Endothelial cell of umbilical vein (primary cell): ENCODE measurements at regions not wholly inside any gene's neighbourhood (a gene's known extent, or its start where the extent isn't known, plus 50 kb on each side); places are given as distances from the start of the nearest gene placed in this dataset.

Experiments
- BruUV-seq: library from RNA; stranded (reverse); fragments of 400-500 nt; replicated peaks from 2 replicates; lab custom pipeline; 2021; lab: Mats Ljungman, UMichigan
- CTCF ChIA-PET: fragments of 300-600, 350-600 bp; sonication (Branson Sonifier 250); formaldehyde crosslinking; loops from one replicate; lab custom pipeline; 2021; ENCODE audit warnings: antibody characterized with exemption, inconsistent platforms; lab: Charles Lee
- POLR2A ChIA-PET: fragments of 300-600, 350-600 bp; sonication (Branson Sonifier 250); formaldehyde crosslinking; loops from one replicate; lab custom pipeline; 2021; ENCODE audit warnings: antibody characterized with exemption, inconsistent platforms; lab: Charles Lee
- DNase-seq: peaks from one replicate; pipeline ENCODE4 v3.0.0-alpha.2; 2011; ENCODE audit warnings: low read depth, low spot score
- FAIRE-seq: peaks from 2 replicates; lab custom pipeline; 2011; peaks lifted over from hg19 to GRCh38; lab: Jason Lieb, UNC
- H2AFZ ChIP-seq: 2 replicates; pipeline ENCODE4 v1.6.0; 2012; ENCODE audit warnings: low read depth, low read length, control low read depth, inconsistent platforms
- H3K27ac ChIP-seq: 2 replicates; pipeline ENCODE4 v1.5.1; 2011; ENCODE audit warnings: low read depth, mild to moderate bottlenecking, control low read depth, low read length, moderate library complexity; ENCODE audit not compliant: insufficient read depth
- H3K27me3 ChIP-seq, 2 experiments: 2 replicates each; pipeline versions ENCODE4 v1.6.0 to v1.6.1; 2011; ENCODE audit warnings: low read length in 2 of 2, mixed read lengths in 1 of 2; ENCODE audit not compliant: control insufficient read depth in 2 of 2, insufficient read depth in 2 of 2
- H3K36me3 ChIP-seq, 2 experiments: 2 replicates in 1 of 2; 3 replicates in 1 of 2; pipeline ENCODE4 v1.5.1; 2011; ENCODE audit warnings: low read length in 2 of 2, mild to moderate bottlenecking in 1 of 2, moderate library complexity in 1 of 2; ENCODE audit not compliant: control insufficient read depth in 2 of 2, insufficient read depth in 2 of 2; ENCODE audit errors: extremely low read depth in 1 of 2
- H3K4me1 ChIP-seq: 3 replicates; pipeline ENCODE4 v1.5.1; 2011; ENCODE audit warnings: mild to moderate bottlenecking, low read length; ENCODE audit not compliant: control insufficient read depth, insufficient read depth; ENCODE audit errors: extremely low read depth
- H3K4me2 ChIP-seq: 2 replicates; pipeline ENCODE4 v1.6.1; 2011; ENCODE audit warnings: low read length, control low read depth, mixed read lengths; ENCODE audit not compliant: insufficient read depth
- H3K4me3 ChIP-seq, 3 experiments: fragments of 200-600 bp in 1 of 3; sonication (generic), shearing (Covaris generic) in 1 of 3; replicated peaks in 1 of 3; 2 replicates each; pipeline ENCODE4 v1.5.1; 2011 to 2016; ENCODE audit warnings: control low read depth in 3 of 3, low read length in 3 of 3, mild to moderate bottlenecking in 2 of 3, inconsistent platforms in 1 of 3, low read depth in 1 of 3, moderate library complexity in 1 of 3; ENCODE audit not compliant: insufficient read depth in 1 of 3
- H3K79me2 ChIP-seq: 2 replicates; pipeline ENCODE4 v1.6.0; 2012; ENCODE audit warnings: low read length, inconsistent platforms; ENCODE audit not compliant: control insufficient read depth, insufficient read depth
- H3K9ac ChIP-seq: replicated peaks from 2 replicates; pipeline ENCODE3; 2011; ENCODE audit warnings: low read length, control low read depth; ENCODE audit not compliant: insufficient read depth; ENCODE audit errors: extremely low read depth
- H3K9me1 ChIP-seq: replicated peaks from 3 replicates; pipeline ENCODE4 v1.6.0; 2011; ENCODE audit warnings: mild to moderate bottlenecking, low read length; ENCODE audit not compliant: control insufficient read depth, insufficient read depth; ENCODE audit errors: extremely low read depth
- H3K9me3 ChIP-seq: replicated peaks from 2 replicates; pipeline ENCODE4 v1.5.1; 2012; ENCODE audit warnings: low read length, inconsistent platforms; ENCODE audit not compliant: control insufficient read depth, insufficient read depth
- H4K20me1 ChIP-seq: replicated peaks from 2 replicates; pipeline ENCODE3; 2011; ENCODE audit warnings: mild to moderate bottlenecking, low read length; ENCODE audit not compliant: control insufficient read depth, insufficient read depth; ENCODE audit errors: extremely low read depth
- EZH2 ChIP-seq: IDR thresholded peaks from 2 replicates; pipeline ENCODE4 v1.6.1; 2012; ENCODE audit warnings: borderline replicate concordance, low read depth, mild to moderate bottlenecking, moderate library complexity, low read length, inconsistent platforms; ENCODE audit not compliant: severe bottlenecking
- FOS ChIP-seq: IDR thresholded peaks from 2 replicates; pipeline ENCODE4 v1.6.1; 2011; ENCODE audit warnings: mild to moderate bottlenecking, low read length, moderate library complexity, borderline replicate concordance; ENCODE audit not compliant: insufficient read depth
- GATA2 ChIP-seq: IDR thresholded peaks from 2 replicates; pipeline ENCODE4 v1.7.0; 2011; ENCODE audit warnings: low read depth, mild to moderate bottlenecking, moderate library complexity, mixed read lengths, low read length; ENCODE audit not compliant: insufficient read length, insufficient read depth
- JUN ChIP-seq: IDR thresholded peaks from 2 replicates; pipeline ENCODE4 v1.6.1; 2011; ENCODE audit warnings: borderline replicate concordance, low read depth; ENCODE audit not compliant: insufficient read length, insufficient read depth
- MYC ChIP-seq: IDR thresholded peaks from one replicate; pipeline ENCODE4 v1.6.1; 2011; ENCODE audit warnings: mild to moderate bottlenecking, low read depth, low read length
- POLR2A ChIP-seq: IDR thresholded peaks from 2 replicates; pipeline ENCODE4 v1.6.1; 2012; ENCODE audit warnings: low read depth, mild to moderate bottlenecking, control low read depth, low read length
- POLR2AphosphoS5 ChIP-seq: IDR thresholded peaks from 2 replicates; pipeline ENCODE4 v1.6.1; 2012; ENCODE audit warnings: low read depth, mild to moderate bottlenecking, control low read depth, low read length, moderate library complexity; ENCODE audit not compliant: insufficient read depth
- dilution Hi-C: fragments of 300-500 bp; cut with MboI; formaldehyde crosslinking; loops from one replicate; pipeline ENCODE4 v1.15.0; 2019; ENCODE audit warnings: low sequenced_read_pairs; ENCODE audit not compliant: extremely low pct_ligation_motif_present
- intact Hi-C: fragments of 100-400 bp; cut with micrococcal nuclease; formaldehyde crosslinking; loops from one replicate; pipeline ENCODE4 v1.10.0; 2022
- TF ChIP-seq, protein P1 (sequence below): IDR thresholded peaks from 2 replicates; pipeline ENCODE4 v1.6.1; 2011; ENCODE audit not compliant: insufficient read depth, insufficient read length
- TF ChIP-seq, protein P2 (sequence below), 2 donors: IDR thresholded peaks; 1 replicate in 1 of 2; 2 replicates in 1 of 2; pipeline ENCODE4 v1.5.1; 2011; ENCODE audit warnings: low read length in 2 of 2, mild to moderate bottlenecking in 2 of 2, moderate library complexity in 2 of 2, control low read depth in 1 of 2, inconsistent platforms in 1 of 2, low read depth in 1 of 2; ENCODE audit not compliant: insufficient read depth in 1 of 2; ENCODE audit errors: extremely low read depth in 1 of 2

DNA sequence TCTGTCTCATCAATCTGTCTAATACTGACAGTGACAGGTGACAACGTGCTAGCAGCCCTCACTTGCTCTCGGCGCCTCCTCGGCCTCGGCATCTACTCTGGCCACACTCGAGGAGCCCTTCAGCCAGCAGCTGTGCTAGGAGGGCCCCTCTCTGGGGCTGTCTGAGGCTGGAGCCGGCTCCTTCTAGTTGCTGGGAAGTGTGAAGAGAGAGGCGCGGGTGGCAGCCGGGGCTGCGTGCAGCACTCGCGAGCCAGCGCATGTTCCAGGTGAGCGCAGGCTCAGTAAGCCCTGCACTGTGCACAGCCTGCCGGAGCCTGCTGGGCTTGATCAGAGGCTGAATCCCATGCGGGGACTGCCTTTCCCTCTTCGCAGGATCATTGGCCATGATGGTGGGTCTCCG, 330.7 kb downstream of the CDH10 start:
- Histone ChIP-seq H4K20me1 (no peaks in the 10 kb centered on the region), H3K4me2 (no peak overlapping the region), H3K9ac (no peak overlapping the region), H3K9me3 (no peaks in the 10 kb centered on the region), H3K4me1 (no peaks in the 10 kb centered on the region), H3K9me1 (no peaks in the 10 kb centered on the region), H3K27ac (no peak overlapping the region), H3K4me3 (no peak overlapping the region), H2AFZ (no peak overlapping the region), H3K27me3 (no peaks in the 10 kb centered on the region), H3K79me2 (no peaks in the 10 kb centered on the region), H3K36me3 (no peaks in the 10 kb centered on the region)
- TF ChIP-seq FOS (no peak), GATA2 (no peak)
- FAIRE-seq = no peak
- dilution Hi-C loops (no loop called here), intact Hi-C loops (no loop called here)
- DNase-seq = no peak
- CTCF ChIA-PET = no interaction called here
- no TSS peak for BruUV-seq
- POLR2A ChIA-PET = no interaction called here

GRCh38 chr5:24320643-24321042, 324.1 kb downstream of the CDH10 start:
- dilution Hi-C loops = no loop called here
- H3K4me2 ChIP-seq = no peak overlapping the region

More at GRCh38 chr5:24320643-24321042, 324.1 kb downstream of the CDH10 start:
- no peak overlapping the region for H2AFZ ChIP-seq
- no peaks in the 10 kb centered on the region for H3K4me1 ChIP-seq
- DNase-seq (no peak), FAIRE-seq (no peak)
- H3K27ac ChIP-seq = no peak overlapping the region
- peaks cover 2% of the 10 kb centered on the region for H3K9me3 ChIP-seq
- H3K9me1 ChIP-seq = no peaks in the 10 kb centered on the region
- intact Hi-C loops = no loop called here
- no peak overlapping the region for H3K4me3 ChIP-seq
- CTCF ChIA-PET = no interaction called here
- no peaks in the 10 kb centered on the region for H3K27me3 ChIP-seq
- H3K79me2 ChIP-seq = no peaks in the 10 kb centered on the region
- POLR2A ChIA-PET = no interaction called here
- no peaks in the 10 kb centered on the region for H4K20me1 ChIP-seq
- H3K9ac ChIP-seq = no peak overlapping the region
- TF ChIP-seq POLR2A (no peak), MYC (no peak), EZH2 (no peak), JUN (no peak), POLR2AphosphoS5 (no peak), FOS (no peak), GATA2 (no peak)
- TF ChIP-seq, protein P1, sequence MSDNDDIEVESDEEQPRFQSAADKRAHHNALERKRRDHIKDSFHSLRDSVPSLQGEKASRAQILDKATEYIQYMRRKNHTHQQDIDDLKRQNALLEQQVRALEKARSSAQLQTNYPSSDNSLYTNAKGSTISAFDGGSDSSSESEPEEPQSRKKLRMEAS = no peak
- TF ChIP-seq, protein P2, sequence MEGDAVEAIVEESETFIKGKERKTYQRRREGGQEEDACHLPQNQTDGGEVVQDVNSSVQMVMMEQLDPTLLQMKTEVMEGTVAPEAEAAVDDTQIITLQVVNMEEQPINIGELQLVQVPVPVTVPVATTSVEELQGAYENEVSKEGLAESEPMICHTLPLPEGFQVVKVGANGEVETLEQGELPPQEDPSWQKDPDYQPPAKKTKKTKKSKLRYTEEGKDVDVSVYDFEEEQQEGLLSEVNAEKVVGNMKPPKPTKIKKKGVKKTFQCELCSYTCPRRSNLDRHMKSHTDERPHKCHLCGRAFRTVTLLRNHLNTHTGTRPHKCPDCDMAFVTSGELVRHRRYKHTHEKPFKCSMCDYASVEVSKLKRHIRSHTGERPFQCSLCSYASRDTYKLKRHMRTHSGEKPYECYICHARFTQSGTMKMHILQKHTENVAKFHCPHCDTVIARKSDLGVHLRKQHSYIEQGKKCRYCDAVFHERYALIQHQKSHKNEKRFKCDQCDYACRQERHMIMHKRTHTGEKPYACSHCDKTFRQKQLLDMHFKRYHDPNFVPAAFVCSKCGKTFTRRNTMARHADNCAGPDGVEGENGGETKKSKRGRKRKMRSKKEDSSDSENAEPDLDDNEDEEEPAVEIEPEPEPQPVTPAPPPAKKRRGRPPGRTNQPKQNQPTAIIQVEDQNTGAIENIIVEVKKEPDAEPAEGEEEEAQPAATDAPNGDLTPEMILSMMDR (IDR thresholded peaks at IDR 0.05; ENCODE audit: extremely low read depth in 1 of 2, insufficient read depth in 1 of 2, low read depth in 1 of 2, low read length in 2 of 2) = no peak
- H3K36me3 ChIP-seq = no peaks in the 10 kb centered on the region
- BruUV-seq = no TSS peak
